Spleen (tissue), 11 donors: ENCODE measurements at regions not wholly inside any gene's neighbourhood (a gene's known extent, or its start where the extent isn't known, plus 50 kb on each side); places are given as distances from the start of the nearest gene placed in this dataset.

Experiments used
- DNase-seq: peaks from one replicate; pipeline ENCODE4 v3.0.0-alpha.2; 2020
- H3K27ac ChIP-seq, 8 donors: fragments of 200-600 bp; sonication (generic) in 7 of 8; 1 replicate in 4 of 8; 2 replicates in 4 of 8; pipeline versions ENCODE4 v1.5.0 to v1.8.0; 2016 to 2021; ENCODE audit warnings: inconsistent platforms in 4 of 8, mild to moderate bottlenecking in 4 of 8, moderate library complexity in 1 of 8
- H3K27me3 ChIP-seq, 7 donors: fragments of 200-600 bp; sonication (generic) in 6 of 7; replicated peaks in 1 of 7; 1 replicate in 4 of 7; 2 replicates in 3 of 7; pipeline versions ENCODE4 v1.5.0 to v1.8.0; 2016 to 2021; ENCODE audit warnings: inconsistent platforms in 3 of 7, mild to moderate bottlenecking in 1 of 7
- H3K36me3 ChIP-seq, 6 donors: fragments of 200-600 bp; sonication (generic) in 5 of 6; 1 replicate in 4 of 6; 2 replicates in 2 of 6; pipeline versions ENCODE4 v1.5.0 to v1.8.0; 2016 to 2021; ENCODE audit warnings: inconsistent platforms in 2 of 6
- H3K4me1 ChIP-seq, 6 donors: fragments of 200-600 bp; sonication (generic) in 5 of 6; 1 replicate in 3 of 6; 2 replicates in 3 of 6; pipeline versions ENCODE4 v1.5.0 to v1.8.0; 2016 to 2021; ENCODE audit warnings: inconsistent platforms in 3 of 6
- H3K4me3 ChIP-seq, 8 donors: fragments of 200-600 bp; sonication (generic) in 7 of 8; 1 replicate in 4 of 8; 2 replicates in 4 of 8; pipeline versions ENCODE4 v1.5.0 to v1.8.0; 2016 to 2021; ENCODE audit warnings: inconsistent platforms in 4 of 8, mild to moderate bottlenecking in 4 of 8, moderate library complexity in 2 of 8
- H3K9me3 ChIP-seq, 8 donors: fragments of 200-600 bp; sonication (generic) in 7 of 8; 1 replicate in 4 of 8; 2 replicates in 4 of 8; pipeline versions ENCODE4 v1.5.0 to v1.8.0; 2016 to 2021; ENCODE audit warnings: inconsistent platforms in 4 of 8
- CTCF ChIP-seq, 11 experiments: fragments of 200-600 bp in 7 of 11; fragments of 450-650 bp in 4 of 11; sonication (generic) in 4 of 11; IDR thresholded peaks in 8 of 11; conservative IDR thresholded peaks in 3 of 11; 1 replicate in 7 of 11; 2 replicates in 4 of 11; pipeline versions ENCODE4 v1.4.0 to v1.8.0; 2016 to 2021; ENCODE audit warnings: antibody characterized with exemption in 11 of 11, inconsistent platforms in 4 of 11, mild to moderate bottlenecking in 1 of 11
- POLR2A ChIP-seq, 3 donors: fragments of 450-650 bp; IDR thresholded peaks; one replicate each; pipeline ENCODE4 v1.5.1; 2017; ENCODE audit warnings: antibody characterized with exemption in 3 of 3, mild to moderate bottlenecking in 1 of 3
- POLR2AphosphoS5 ChIP-seq, 3 donors: sonication (generic); formaldehyde crosslinking; IDR thresholded peaks; one replicate each; pipeline ENCODE4 v1.5.1; 2017; ENCODE audit warnings: antibody characterized with exemption in 3 of 3
- WGBS, 5 donors: extraction: QIAGEN DNeasy Blood & Tissue Kit in 3 of 5; methylation state at CpG; one replicate each; pipeline versions ENCODE4 v1.1.5 to v1.1.7; 2013 to 2018; 5-methylcytosine and 5-hydroxymethylcytosine counted together
- intact Hi-C: fragments of 100-400 bp; cut with DNase I; formaldehyde crosslinking; loops from one replicate; pipeline ENCODE4 v1.15.0; 2023; ENCODE audit warnings: low total_unique reads
- donor health status: healthy with polysubstance abuse.
- donor health status: DM: no; HTN: no; CAD: no; lungs with moderate emphysema.
- donor health status: DM: no; HTN: no; CAD: no.
- donor health status: Bipolar disorder and iron deficiency.
- donor health status: healthy.
- donor health status: DM: no; HTN: no; CAD: no.
- donor health status: DM: yes; HTN: yes; CAD: no.

DNA sequence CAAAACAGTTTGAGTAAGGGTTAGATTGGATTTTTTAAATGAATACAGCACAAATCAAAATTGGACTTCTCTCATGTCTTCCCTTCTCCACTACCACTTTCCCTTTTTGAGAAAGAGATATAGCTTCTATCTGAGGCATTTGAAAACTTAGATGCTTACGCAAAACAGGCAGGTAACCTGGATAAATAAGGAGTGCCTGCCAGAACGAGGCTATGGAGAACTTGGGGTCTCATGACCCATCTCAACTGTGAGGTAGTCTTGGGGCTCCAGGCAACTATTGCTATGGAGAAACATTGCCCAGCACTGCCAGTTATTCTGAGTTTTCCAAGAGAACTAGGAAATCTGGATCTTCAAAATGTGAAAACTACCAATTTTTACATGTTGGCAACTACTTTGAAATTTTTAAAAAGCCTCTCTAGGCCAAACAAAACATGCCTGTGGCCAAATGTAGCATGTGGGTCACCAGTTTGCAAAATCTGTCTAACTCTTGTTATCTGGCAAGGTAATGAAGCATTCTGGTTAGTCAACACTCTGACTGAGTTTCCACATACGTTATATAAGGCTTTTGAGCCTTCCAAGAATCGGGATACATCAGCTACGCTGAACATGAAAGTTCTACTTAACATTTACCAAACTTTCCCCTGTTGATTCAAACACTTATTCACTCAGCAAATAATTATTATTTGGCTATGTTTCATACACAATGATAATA lies 752.7 kb downstream of the KCNA4 start:
- H3K4me1 ChIP-seq = no peaks in the 10 kb centered on the region
- peaks cover 0 to 5% (median 0%) of the 10 kb centered on the region in 8 donors for H3K9me3 ChIP-seq
- TF ChIP-seq POLR2A (IDR thresholded peaks at IDR 0.05) (no peak), CTCF (IDR thresholded peaks at IDR 0.05 in 8 of 11, conservative IDR thresholded peaks at IDR 0.05 in 3 of 11) (no peak), POLR2AphosphoS5 (IDR thresholded peaks at IDR 0.05) (no peak)
- intact Hi-C loops = no loop called here
- H3K27ac ChIP-seq = no peak overlapping the region
- H3K36me3 ChIP-seq = no peaks in the 10 kb centered on the region
- no peak for DNase-seq
- no peak overlapping the region for H3K4me3 ChIP-seq
- no peaks in the 10 kb centered on the region for H3K27me3 ChIP-seq
- 74 to 83% (median 79%) methylated on average over 5 of the region's 5 CpGs for WGBS, 5 donors

GRCh38 chr11:29261831-29262230 lies 755.0 kb downstream of the KCNA4 start:
- Histone ChIP-seq H3K4me1 (no peaks in the 10 kb centered on the region), H3K27ac (no peak overlapping the region), H3K9me3 (peaks cover 0 to 6% (median 0%) of the 10 kb centered on the region in 8 donors), H3K4me3 (no peak overlapping the region), H3K27me3 (no peaks in the 10 kb centered on the region), H3K36me3 (no peaks in the 10 kb centered on the region)
- intact Hi-C loops = no loop called here
- no peak for DNase-seq
- TF ChIP-seq POLR2A (IDR thresholded peaks at IDR 0.05) (no peak), CTCF (IDR thresholded peaks at IDR 0.05 in 8 of 11, conservative IDR thresholded peaks at IDR 0.05 in 3 of 11) (no peak), POLR2AphosphoS5 (IDR thresholded peaks at IDR 0.05) (no peak)

DNA sequence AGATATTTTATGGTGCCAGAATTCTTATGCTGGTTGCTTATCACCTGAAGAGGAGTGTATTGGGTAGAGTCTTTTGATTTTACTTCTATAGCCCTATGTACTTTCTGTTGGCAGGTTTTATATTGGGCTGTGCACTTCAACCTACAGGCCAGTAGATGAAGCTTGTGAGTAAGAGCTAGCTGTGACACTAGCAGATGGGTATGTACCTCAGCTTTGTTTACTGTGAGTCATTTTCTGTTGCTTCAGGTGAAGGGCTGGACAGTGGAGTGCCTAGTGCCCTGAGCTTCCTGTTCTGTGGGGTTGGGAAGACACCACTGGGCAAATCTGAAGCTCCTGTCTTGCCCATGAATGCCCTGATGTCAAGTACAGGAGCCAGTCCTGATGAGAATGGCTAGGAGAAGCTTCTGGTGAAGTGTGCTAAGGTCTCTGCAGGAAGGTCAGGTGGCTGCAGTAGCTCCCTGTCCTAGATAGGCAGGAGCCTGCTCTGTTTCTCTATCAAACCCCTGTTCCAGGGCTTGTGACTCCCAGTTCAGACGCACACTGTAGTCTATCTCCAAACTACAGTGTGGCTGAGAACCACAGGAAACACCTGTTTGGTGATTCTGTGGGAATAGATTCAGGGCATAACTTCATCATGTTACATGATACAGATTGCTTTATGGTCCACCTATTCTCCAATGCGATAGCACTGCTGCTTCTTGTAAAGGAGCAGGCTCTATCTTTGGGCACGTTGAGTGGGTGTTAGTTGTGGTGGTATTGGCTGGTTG lies 755.7 kb downstream of the KCNA4 start:
- TF ChIP-seq POLR2AphosphoS5 (IDR thresholded peaks at IDR 0.05) = no peak
- no peak for TF ChIP-seq POLR2A (IDR thresholded peaks at IDR 0.05)
- TF ChIP-seq CTCF (IDR thresholded peaks at IDR 0.05 in 8 of 11, conservative IDR thresholded peaks at IDR 0.05 in 3 of 11) = no peak
- 72 to 92% (median 83%) methylated on average over 3 of the region's 3 CpGs for WGBS, 5 donors
- Histone ChIP-seq H3K36me3 (no peaks in the 10 kb centered on the region), H3K27ac (no peak overlapping the region), H3K27me3 (no peaks in the 10 kb centered on the region), H3K4me1 (no peaks in the 10 kb centered on the region), H3K4me3 (no peak overlapping the region), H3K9me3 (peaks cover 0 to 9% (median 0%) of the 10 kb centered on the region in 8 donors)
- intact Hi-C loops = no loop called here
- no peak for DNase-seq

DNA sequence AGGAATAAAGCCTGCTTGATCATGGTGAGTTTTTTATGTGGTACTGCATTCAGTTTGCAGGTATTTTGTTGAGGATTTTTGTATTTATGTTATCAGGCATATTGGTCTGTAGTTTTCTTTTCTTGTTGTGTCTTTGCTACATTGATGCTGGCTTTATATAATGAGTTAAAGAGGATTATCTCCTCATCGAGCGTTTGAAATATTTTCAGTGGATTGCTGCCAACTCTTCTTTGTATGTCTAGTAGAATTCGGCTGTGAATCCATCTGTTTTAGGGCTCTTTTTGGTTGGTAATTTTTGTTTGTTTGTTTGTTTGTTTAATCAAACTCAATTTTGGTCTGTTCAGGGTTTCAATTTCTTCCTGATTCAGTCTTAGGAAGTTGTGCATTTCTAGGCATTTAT lies 758.4 kb downstream of the KCNA4 start:
- H3K36me3 ChIP-seq = no peaks in the 10 kb centered on the region
- H3K27me3 ChIP-seq = no peaks in the 10 kb centered on the region
- 71 to 80% (median 73%) methylated on average over 3 of the region's 3 CpGs for WGBS, 5 donors
- H3K4me1 ChIP-seq = no peaks in the 10 kb centered on the region
- H3K27ac ChIP-seq = no peak overlapping the region
- TF ChIP-seq CTCF (IDR thresholded peaks at IDR 0.05 in 8 of 11, conservative IDR thresholded peaks at IDR 0.05 in 3 of 11) = no peak
- no peak for TF ChIP-seq POLR2A (IDR thresholded peaks at IDR 0.05)
- no peak for TF ChIP-seq POLR2AphosphoS5 (IDR thresholded peaks at IDR 0.05)
- intact Hi-C loops = no loop called here
- H3K9me3 ChIP-seq = peaks cover 0 to 10% (median 3%) of the 10 kb centered on the region in 8 donors
- no peak overlapping the region for H3K4me3 ChIP-seq
- DNase-seq = no peak
